Upper lobe of right lung (tissue), 1 donor: ENCODE measurements at regions not wholly inside any gene's neighbourhood (a gene's known extent, or its start where the extent isn't known, plus 50 kb on each side); places are given as distances from the start of the nearest gene placed in this dataset.

Experiments used
- ATAC-seq: fragments of 200-7000 bp; cut with Tn5 transposase; one replicate; pipeline ENCODE4 v1.9.1; 2020; ENCODE audit warnings: mild to moderate bottlenecking, moderate library complexity
- DNase-seq: peaks from one replicate; pipeline ENCODE4 v3.0.0-alpha.2; 2020
- H3K27ac ChIP-seq: fragments of 200-600 bp; one replicate; pipeline ENCODE4 v1.8.0; 2022
- H3K27me3 ChIP-seq: fragments of 200-600 bp; one replicate; pipeline ENCODE4 v1.8.0; 2022; ENCODE audit warnings: mild to moderate bottlenecking
- H3K36me3 ChIP-seq: fragments of 200-600 bp; one replicate; pipeline ENCODE4 v1.8.0; 2022
- H3K4me1 ChIP-seq: fragments of 200-600 bp; one replicate; pipeline ENCODE4 v1.8.0; 2022
- H3K4me3 ChIP-seq: fragments of 200-600 bp; one replicate; pipeline ENCODE4 v1.8.0; 2022; ENCODE audit warnings: mild to moderate bottlenecking
- H3K9me3 ChIP-seq: fragments of 200-600 bp; one replicate; pipeline ENCODE4 v1.8.0; 2022
- intact Hi-C: fragments of 100-400 bp; cut with DNase I; formaldehyde crosslinking; loops from one replicate; pipeline ENCODE4 v1.11.0; 2022
- TF ChIP-seq, protein P1 (sequence below): fragments of 200-600 bp; IDR thresholded peaks from one replicate; pipeline ENCODE4 v1.8.0; 2022; ENCODE audit warnings: antibody characterized with exemption
- donor health status: DM: no; HTN: yes; CAD: no; lungs with severe emphysema.

DNA sequence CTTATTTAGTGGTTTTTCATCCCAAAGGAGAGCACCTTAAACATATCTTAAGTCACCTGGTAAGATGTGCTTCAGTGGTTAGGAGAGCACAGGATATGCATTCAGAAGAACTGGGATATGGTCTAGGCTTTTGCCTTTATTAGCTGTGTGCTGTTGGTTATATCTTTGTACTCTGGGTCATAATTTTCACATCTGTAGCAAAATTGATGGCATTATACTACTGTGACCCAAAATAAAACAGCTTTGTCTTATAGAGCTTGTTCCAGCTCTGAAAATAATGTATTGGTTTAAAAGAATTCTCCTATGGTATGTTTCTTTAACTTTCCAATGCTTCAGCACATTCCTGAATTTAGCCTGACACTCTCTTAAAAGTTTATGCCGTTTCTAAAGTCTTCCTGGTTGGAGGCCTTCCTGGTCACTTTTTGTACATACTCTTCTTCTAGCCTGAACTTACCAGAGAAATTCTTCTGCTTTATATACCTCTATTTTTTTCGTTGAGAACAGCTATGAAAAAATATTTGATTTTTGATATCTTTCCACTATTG, 337.1 kb upstream of the MPDZ start:
- ATAC-seq = no peak
- Histone ChIP-seq H3K36me3 (no peaks in the 10 kb centered on the region), H3K4me1 (no peaks in the 10 kb centered on the region), H3K9me3 (no peaks in the 10 kb centered on the region), H3K4me3 (no peak overlapping the region), H3K27ac (no peak overlapping the region), H3K27me3 (no peaks in the 10 kb centered on the region)
- intact Hi-C loops = no loop called here
- TF ChIP-seq, protein P1, sequence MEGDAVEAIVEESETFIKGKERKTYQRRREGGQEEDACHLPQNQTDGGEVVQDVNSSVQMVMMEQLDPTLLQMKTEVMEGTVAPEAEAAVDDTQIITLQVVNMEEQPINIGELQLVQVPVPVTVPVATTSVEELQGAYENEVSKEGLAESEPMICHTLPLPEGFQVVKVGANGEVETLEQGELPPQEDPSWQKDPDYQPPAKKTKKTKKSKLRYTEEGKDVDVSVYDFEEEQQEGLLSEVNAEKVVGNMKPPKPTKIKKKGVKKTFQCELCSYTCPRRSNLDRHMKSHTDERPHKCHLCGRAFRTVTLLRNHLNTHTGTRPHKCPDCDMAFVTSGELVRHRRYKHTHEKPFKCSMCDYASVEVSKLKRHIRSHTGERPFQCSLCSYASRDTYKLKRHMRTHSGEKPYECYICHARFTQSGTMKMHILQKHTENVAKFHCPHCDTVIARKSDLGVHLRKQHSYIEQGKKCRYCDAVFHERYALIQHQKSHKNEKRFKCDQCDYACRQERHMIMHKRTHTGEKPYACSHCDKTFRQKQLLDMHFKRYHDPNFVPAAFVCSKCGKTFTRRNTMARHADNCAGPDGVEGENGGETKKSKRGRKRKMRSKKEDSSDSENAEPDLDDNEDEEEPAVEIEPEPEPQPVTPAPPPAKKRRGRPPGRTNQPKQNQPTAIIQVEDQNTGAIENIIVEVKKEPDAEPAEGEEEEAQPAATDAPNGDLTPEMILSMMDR = no peak
- DNase-seq = no peak

DNA sequence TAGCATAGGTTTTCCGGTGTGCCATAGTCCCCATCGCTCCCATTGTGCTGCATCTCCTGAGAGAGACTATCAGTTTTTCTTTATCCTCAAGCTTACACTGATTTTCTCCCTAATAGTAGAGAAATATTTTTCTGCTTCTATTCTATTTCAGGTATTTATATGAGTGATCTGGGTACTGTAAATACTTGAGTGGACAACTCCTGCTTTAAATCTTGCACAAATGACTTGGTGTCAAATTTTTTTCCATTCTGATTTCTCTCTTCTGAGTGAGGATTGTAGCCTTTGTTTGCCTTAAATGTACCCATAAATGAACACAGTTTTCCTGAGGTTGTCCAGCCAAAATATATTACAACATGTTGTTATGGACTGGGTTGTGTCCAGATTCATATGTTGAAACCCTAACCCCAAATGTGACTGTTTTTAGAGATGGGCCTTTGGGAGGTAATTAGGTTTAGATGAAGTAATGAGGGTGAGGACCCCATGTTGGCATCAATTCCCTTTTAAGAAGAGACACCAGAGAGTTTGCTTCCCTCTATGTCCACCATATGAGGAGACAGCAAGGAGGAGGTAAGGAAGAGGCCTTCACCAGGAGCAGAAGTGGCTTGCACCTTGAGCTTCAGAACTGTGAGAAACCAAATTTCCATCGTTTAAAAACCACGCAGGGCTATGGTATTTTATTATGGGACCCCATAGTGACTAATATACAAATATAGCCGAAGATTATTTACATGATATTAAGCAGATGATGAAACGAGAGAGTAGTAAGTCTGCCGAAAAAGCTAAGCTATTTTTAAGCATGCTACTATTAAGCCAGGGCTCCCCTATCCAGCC, 336.4 kb upstream of the MPDZ start:
- ATAC-seq (no peak), DNase-seq (no peak)
- Histone ChIP-seq H3K9me3 (no peaks in the 10 kb centered on the region), H3K27ac (no peak overlapping the region), H3K4me1 (no peaks in the 10 kb centered on the region), H3K4me3 (no peak overlapping the region), H3K27me3 (no peaks in the 10 kb centered on the region), H3K36me3 (no peaks in the 10 kb centered on the region)
- intact Hi-C loops = no loop called here
- TF ChIP-seq, protein P1 = no peak

- H3K27ac ChIP-seq = no peak overlapping the region
- DNase-seq (no peak), ATAC-seq (no peak)
- intact Hi-C loops = no loop called here
- no peaks in the 10 kb centered on the region for H3K4me1 ChIP-seq
- no peaks in the 10 kb centered on the region for H3K9me3 ChIP-seq
- no peaks in the 10 kb centered on the region for H3K27me3 ChIP-seq
- TF ChIP-seq, protein P1 = no peak
- no peaks in the 10 kb centered on the region for H3K36me3 ChIP-seq
- no peak overlapping the region for H3K4me3 ChIP-seq
Observed at GRCh38 chr9:13614060-13614459, 334.6 kb upstream of the MPDZ start.

DNA sequence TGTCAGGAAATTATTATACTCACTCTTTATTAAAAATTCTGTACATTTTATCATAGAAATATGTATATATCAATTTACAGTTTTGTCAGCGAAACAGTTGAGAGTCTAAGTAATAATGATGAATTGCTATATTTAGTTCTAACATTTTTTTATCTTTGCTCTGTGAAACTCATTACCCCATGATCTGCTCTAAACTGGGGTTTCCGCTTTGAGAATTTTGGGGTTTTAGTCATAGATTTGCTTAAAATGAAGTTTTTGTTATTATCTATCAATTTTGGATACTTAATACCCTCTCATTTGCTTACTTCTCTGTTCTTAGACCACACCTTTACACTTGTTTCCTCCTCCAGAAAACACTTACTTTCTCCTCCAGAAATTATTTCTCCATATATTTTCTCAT, 333.8 kb upstream of the MPDZ start:
- Histone ChIP-seq H3K27ac (no peak overlapping the region), H3K4me3 (no peak overlapping the region), H3K4me1 (no peaks in the 10 kb centered on the region), H3K27me3 (no peaks in the 10 kb centered on the region), H3K36me3 (no peaks in the 10 kb centered on the region), H3K9me3 (no peaks in the 10 kb centered on the region)
- TF ChIP-seq, protein P1 = no peak
- intact Hi-C loops = no loop called here
- ATAC-seq = no peak
- DNase-seq = no peak

GRCh38 chr9:13608451-13608850, 329.0 kb upstream of the MPDZ start:
- TF ChIP-seq, protein P1 = no peak
- DNase-seq (no peak), ATAC-seq (no peak)
- no peaks in the 10 kb centered on the region for H3K36me3 ChIP-seq
- no peak overlapping the region for H3K4me3 ChIP-seq
- intact Hi-C loops = no loop called here
- H3K27me3 ChIP-seq = no peaks in the 10 kb centered on the region
- no peaks in the 10 kb centered on the region for H3K9me3 ChIP-seq
- no peak overlapping the region for H3K27ac ChIP-seq
- H3K4me1 ChIP-seq = peaks cover 4% of the 10 kb centered on the region
